ENCODE measurements at regions not wholly inside any gene's neighbourhood (a gene's known extent, or its start where the extent isn't known, plus 50 kb on each side); places are given as distances from the start of the nearest gene placed in this dataset.
"Not testable (repeated sequence)": the region's sequence is repeated elsewhere in the genome, so short reads cannot be mapped to it uniquely, and the experiment has no call there.

DNA sequence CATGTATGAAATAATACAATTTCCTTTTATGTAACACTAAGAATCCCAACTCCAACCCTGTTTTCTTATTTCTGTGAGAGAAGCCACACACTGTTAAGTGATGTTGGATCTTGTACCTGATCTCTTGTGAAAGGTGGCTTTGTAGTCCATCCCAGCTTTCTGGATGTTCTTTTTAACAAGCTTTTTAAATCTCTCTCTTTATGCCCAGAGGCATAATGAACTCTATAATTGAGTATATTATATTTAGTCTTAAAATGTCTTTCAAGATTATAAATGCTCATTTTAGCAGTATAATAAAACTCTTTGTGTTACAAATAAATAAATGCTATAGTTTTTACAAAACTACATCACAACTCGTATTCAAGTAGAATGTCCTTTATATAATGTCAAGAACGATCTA is 922.1 kb downstream of the EPHA7 start:
- DNase-seq, result no peak

DNA sequence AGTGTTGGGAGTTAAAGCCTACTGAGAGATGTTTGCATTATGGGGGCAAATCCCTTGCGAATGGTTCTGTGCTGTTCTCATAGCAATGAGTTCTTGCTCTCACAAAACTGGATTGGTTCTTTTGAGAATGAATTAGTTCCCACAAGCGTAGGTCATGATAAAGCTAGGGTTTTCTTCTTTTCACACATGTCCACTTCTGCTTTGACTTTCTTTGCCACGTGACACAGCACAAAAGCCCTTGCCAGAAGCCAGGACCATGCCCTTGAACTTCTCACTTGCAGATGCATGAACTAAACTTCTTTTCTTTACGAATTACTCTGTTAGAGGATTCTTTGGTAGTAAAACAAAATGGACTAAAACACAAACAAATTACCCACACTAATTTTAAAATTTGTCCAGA is 922.8 kb downstream of the EPHA7 start:
- DNase-seq, result no peak

DNA sequence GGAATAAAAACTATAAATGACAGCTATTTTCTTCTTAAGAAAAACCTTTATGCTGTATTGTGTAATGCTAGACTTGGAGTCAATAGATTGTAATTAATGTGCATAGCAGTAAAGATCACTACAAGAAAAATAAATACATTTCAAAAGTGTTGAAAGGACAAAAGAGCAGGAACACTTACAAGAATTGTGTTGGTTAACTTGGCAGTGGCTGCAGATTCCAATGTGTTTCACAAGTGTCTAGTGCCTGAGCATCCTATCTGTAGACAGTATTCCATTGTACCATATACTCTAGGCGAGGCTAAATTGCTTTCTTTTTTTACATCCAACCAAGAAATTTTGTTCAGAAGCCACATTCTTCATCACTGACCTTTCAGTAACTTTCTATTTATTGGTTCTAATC is 924.1 kb downstream of the EPHA7 start:
- peak; percentile 19 for DNase-seq

DNA sequence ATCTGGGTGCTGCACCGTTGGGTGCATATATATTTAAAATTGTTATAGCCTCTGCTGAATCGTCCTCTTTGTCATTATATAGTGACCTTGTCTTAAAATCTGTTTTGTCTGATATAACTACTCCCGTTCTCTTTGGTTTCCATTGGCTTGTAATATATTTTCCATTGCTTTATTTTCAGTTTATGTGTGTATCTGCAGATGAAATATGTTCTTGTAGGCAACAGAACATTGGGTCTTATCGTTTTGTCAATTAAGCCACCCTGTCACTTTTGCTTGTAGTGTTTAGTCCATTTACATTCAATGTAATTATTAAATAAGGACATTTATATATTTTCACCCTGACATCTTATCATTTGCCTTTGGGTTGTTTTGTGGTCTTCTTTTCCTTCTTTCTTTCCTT is 933.9 kb downstream of the EPHA7 start:
- no peak for DNase-seq

DNA sequence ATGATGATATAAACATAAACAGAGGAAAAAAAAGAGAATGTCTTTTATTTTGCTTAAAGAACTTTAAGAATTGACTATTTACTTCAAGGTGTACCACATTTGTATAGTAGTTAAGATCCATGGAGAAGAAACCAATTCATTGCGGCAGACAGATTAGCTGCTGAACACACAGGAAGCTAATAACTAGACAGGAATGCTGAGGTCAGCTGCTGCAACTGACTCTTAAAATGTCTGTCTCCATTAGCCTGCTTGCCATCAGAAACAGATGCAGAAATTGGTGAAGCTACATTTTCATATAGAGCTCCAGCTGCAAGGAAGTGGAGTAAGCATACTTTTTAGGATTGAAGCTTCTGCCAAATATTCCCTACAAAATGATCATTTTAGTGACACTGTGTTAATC is 939.5 kb downstream of the EPHA7 start:
- DNase-seq, result peak; percentile 3

DNA sequence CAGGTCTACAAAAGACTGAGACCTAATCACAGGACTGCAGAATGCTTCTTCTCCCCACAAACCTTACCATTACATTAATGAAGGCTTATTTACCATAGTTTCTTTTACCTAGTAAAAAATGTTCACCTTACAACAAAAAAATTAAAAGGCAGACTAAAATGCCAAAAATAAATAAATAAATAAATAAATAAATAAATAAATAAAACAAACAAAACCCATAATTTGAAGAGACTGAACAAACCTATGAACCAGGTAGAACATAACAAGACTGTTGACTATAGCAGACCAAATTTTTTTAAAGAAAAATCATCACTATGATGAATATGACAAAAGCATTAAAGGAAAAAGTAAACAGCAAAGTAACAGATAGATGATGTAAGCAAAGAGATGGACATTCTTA is 946.3 kb downstream of the EPHA7 start:
- DNase-seq, result no peak

DNA sequence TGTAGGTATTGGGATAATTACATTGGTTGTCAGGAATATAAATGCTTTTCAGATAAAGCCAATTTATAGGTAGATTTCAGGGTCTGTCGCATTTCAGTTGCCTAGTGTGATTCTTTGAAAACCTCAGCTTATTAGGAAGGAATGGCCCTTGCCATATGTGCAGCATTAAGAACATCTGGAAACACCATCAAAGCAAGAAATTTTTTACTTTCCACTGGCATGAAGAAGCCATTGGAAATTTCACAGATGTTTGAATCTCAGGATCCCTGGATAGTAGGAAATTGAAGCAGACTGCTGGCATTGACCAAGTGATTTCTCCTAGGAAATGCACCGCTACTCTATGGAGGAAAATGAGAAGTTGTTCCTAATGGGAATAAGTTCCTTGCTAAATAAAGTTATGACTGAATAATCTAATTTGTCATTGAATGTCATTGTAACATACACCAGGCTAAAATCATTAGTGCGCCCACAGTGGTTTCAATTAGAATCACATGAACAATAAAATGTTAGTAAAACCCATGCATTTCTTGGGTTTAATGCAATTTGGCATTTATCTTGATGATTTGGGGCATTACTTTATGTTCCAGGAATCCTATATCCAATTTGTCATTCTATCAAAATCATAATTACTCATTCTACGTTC is 950.1 kb downstream of the EPHA7 start:
- DNase-seq, result no peak

DNA sequence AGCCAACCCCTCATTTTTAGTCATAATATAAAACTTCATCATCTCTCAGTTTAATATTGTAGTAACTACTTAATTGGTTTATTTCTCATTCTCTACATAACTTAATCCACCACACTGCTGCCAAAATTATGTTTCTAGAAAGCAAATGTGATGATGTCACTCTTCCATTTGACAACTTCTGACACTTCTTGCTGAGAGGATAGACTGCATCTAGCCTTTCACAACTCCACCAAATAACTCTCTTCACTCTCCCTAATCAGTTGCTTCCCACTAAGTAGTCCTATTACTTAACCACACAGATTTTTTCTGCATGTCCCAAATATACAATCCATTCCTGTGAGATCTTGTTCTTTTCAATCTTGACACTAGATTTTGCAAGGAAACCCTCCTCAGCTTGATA is 951.3 kb downstream of the EPHA7 start:
- no peak for DNase-seq

DNA sequence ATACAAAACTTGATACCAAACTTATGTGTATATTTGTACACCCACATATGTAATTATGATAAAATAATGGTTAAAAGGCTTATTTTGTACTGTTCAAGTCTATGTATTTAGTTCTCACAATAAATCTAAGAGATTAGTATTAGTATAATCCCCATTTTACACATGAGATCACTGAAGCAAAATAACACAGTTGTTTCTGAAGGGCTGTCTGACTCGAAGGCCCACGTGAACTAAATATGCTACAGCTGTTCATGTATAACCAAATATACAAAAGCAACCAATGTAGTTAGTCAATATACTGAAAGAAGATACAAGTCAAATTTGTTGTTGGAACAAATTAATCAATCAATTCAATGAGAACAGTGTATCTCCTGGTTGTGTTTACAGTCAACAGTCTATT is 959.2 kb downstream of the EPHA7 start:
- DNase-seq, result no peak

DNA sequence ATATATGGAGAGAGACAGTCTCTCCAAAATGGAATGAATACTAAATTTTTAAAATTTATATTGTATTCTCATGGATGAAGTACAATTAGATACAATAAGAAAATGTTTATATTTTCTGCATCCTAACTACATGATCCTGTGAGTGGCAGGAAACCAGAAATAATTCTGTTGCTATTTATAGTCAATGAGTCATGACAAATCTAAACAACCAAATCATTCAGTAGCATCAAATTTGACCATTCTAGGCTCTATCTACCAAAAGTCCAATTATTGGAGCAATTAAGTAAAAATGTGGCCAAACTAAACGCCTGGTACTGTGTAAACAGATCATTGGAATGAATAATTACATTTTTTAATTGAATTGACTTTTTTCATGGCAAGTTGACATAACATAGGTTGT is 959.8 kb downstream of the EPHA7 start:
- DNase-seq, result no peak

DNA sequence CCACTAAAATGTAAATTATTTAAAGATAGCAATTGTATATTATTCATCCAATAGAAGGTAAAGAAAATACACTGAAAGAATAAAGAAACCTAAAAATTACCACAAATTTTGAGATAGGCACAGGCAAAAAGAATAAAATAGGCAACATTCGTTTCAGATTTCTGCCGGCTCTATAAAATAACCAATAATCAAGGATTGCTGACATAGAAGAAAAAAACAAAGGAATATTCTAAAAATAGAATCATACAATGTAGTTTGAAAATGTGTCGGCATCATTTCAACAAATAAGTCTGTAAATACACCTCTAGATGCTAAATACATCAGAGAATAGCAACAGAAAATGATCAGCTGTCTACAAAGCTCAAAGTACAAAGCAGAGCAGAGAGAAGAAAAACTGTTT is 973.3 kb downstream of the EPHA7 start:
- no peak for DNase-seq

DNA sequence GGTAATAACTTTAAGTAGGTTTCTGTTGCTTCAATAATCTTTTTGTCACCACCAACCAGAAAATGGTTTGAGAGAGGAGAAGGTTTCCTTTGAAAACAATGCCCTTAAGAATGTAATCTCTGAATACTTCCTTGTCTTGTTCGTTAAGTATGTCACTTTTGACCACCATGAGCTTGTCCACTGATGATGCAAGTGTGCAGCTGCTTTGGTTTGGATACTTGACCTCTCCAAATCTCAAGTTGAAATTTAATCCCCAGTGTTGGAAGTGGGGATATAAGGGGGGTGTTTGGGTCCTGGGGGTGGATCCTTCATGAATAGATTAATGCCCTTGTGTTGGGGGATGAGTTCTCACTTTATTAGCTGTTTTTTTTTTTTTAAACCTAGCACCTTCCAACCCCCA is 985.4 kb downstream of the EPHA7 start:
- DNase-seq, result no peak

DNA sequence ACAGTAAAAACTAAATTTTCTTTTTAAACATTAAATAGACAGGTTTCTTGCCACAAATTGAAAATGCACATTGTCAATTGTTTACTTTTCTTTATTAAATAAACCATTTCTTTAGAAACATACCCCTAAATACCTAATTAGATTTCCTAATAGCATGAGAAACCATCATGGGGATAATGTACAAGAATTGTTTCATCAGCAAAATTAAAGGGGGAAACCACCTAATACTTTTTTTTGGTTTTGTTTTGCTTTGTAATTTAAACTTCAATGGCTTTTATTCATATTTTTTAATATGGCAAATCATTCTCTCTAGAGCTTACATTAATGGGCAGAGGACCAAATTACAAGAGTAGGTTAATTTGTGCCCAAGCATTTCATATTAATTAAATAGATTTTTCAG is 987.9 kb downstream of the EPHA7 start:
- no peak for DNase-seq

DNA sequence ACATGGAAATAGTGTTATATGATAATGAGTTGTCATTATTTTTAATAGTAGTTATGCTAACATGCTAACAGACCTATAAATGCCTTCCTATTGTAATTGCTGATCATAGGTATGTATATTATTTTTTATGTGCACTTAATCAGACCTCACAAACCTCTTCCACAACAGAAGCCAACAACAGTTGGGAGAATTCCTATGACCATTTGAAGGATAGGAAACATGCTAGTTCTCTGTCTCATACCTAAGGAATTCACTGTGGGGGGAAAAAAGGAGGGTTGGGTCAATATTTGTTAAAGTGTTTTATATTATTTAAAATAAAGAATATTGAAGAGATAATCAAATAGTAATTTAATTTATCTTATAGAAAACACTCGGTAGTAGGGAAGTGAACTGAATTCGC is 990.9 kb downstream of the EPHA7 start:
- DNase-seq, result peak; percentile 6

DNA sequence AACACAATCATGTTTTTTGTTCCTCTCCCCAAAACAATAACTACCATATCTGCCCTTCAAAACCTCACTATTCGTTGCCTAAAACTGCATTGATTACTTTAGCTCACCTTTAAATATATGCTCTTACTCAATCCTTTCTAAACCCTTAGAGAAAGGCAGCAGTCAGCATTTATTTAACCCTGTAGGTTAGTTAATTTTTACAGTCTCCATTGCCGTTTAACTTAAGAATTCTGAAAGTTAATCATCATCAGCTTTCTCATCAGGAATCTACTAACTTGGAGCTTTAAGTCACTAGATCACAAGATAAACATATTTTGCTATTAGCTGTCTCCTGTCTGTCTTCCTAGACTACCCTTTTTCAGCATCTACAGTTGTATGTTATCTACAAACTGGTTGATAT is 991.9 kb downstream of the EPHA7 start:
- DNase-seq, result no peak

DNA sequence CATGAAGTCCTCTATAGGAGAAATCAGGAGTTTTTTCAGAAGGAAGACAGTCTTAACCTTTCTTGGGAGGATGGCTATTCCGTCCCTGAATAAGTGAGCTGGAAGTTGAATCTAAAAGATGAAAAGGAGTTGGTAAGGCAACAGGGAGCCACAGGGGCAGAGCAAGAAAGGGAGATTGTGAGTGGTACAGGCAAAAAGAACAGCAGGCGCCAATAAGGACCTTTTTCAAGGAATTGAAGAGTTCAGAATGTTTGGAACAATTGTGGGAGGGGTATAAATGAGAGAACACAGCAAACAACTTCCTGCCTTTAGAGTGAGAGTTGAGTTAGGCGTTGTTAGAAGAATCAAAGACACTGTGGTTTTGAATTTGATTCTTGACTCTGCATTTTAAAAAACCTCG is 1003.7 kb downstream of the EPHA7 start:
- DNase-seq, result no peak

DNA sequence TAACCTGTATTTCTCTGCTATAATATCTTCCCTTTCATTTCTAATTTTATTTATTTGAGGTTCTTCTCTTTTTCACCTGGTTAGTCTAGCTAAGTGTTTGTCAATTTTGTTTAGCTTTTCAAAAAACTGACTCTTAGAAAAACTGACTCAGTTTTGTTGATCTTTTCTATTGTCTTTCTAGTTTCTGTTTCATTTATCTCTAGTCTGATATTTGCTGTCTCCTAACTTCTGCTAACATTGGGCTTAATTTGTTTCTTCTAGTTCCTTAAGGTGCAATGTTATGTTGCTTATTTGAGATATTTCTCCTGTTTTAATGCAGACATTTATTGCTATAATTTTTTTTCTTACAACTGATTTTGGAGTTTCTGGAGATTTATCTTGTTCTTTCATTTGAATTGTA is 1011.0 kb downstream of the EPHA7 start:
- no peak for DNase-seq

DNA sequence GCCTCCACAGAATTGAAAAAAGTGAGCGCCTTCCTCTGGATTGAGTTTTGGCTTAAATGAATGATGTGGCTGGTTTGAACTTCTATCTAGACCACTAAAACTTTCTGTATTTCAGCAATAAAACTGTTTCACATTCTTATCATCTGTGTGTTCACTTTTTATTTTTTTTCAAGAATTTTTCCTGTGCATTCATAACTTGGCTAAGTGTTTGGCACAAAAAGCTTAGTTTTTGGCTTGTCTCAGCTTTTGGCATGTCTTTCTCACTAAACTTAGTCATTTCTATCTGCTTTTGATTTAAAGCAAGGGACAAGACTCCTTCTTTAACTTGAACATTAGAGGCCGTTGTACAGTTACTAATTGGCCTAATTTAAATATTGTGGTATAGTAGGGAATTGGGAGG is 1015.1 kb downstream of the EPHA7 start:
- DNase-seq, result no peak

DNA sequence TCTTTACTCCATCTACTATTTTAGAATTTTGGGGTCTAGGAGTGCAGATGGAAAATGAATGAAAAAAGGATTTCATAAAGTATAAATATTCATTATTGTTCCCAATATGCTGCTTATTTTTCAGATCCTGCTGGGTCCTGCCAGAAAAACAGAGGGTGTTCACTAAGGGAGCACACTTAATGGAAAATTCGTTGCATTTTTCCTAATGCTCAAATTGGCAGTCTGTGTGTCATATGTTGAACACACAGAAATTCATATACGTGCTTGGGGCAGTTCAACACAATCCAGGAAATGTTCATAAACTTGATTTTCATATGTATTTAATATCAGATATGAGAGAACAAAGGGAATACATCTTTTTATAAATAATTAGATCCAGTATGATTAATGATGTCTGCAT is 1019.4 kb downstream of the EPHA7 start:
- DNase-seq, result no peak

DNA sequence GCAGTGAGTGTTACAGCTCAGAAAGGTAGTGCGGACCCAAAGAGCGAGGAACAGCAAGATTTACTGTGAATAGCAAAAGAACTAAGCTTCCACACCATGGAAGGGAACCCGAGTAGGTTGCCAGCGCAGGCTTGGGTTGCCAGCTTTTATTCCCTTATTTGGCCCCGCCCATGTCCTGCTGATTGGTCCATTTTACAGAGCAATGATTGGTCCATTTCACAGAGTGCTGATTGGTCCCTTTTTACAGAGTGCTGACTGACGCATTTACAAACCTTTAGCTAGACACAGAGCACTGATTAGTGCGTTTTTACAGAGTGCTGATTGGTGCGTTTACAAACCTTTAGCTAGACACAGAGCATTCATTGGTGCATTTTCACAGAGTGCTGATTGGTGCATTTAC is 1030.7 kb downstream of the EPHA7 start:
- not testable (repeated sequence) for DNase-seq

DNA sequence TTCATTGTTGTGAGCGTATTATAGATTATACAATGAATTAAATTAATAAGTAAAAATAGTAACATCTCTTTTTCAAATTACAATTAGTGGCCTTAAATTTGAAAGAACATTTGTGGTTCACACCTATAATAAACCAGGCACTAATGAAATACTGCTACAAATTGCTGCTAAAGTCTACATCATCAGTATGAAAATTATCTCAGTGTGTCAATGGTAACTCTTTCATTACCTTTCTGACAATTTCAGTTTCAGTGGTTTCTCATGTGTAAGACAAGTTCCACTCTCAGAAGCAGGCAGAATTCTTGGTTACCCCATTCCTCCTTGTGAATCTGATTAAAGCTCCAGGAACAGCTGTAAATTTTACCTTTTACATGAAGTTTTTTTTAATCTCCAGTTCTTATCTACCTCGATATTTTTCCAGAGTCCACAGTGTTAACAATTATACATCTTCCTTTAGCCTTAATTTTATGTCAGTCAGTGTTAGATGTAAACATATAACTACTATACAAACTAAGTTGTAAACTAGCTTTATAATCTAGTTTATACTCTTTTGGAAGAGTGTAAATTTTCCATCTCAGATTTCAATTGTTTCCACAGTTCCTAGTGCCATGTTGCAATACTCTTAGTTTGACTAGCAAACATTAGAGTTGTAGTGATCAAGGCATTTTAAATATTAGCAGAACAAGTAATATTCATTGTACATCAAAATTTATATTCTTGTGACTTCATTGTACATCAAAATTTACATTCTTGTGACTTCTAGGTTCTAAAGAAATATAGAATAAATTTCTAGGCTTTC is 1038.4 kb downstream of the EPHA7 start:
- no peak for DNase-seq

DNA sequence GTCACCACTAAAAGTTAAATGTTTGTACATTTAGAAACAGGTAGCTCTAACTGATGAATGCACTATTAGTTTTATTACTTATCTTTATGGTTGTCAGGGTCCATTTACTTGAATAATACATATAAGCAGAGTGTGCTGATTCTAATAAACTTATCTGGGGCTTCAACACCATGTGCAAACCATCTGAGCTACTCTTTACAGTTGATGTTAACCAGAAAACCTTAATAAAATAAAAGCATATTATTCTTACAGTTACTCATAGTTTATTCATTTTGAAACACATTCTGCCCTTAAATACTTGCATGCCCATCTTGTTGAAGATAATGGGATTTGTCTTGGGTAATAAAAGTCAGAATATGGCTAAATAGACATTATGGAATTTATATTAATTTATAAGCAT is 1042.2 kb downstream of the EPHA7 start:
- DNase-seq, result no peak

DNA sequence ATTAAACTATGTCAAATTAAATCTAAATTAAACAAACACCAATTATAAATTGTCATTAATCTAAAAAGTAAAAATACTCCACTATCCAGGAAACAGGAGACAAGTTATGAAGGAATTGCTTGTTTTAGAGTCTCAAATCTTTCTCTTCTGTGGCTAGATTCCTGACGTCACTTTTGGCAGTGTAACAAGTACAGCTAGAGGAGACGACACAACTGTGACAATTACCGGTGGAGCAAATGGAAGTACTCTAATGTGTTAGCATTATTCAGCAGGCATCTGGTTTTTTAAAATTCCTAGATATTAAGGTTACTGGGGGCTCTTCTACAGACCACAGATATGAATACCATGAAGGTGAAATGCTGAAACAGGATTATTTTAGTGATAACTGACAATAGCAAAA is 1042.7 kb downstream of the EPHA7 start:
- DNase-seq, result peak; percentile 34

Data from fibroblast of skin of back (primary cell).